Activated CD4-positive, alpha-beta memory T cell treated with anti-CD3 and anti-CD28 coated beads for 36 hours (primary cell): ENCODE measurements at regions not wholly inside any gene's neighbourhood (a gene's known extent, or its start where the extent isn't known, plus 50 kb on each side); places are given as distances from the start of the nearest gene placed in this dataset.
"Not testable (repeated sequence)": the region's sequence is repeated elsewhere in the genome, so short reads cannot be mapped to it uniquely, and the experiment has no call there.

Experiments
- CTCF ChIA-PET: fragments of 350-600 bp; sonication (Branson Sonifier 250); formaldehyde crosslinking; loops from one replicate; lab custom pipeline; 2021; ENCODE audit warnings: antibody characterized with exemption, inconsistent platforms; lab: Charles Lee
- POLR2A ChIA-PET: fragments of 350-600 bp; sonication (Branson Sonifier 250); formaldehyde crosslinking; loops from one replicate; lab custom pipeline; 2021; ENCODE audit warnings: antibody characterized with exemption; lab: Charles Lee
- DNase-seq: peaks from one replicate; pipeline ENCODE4 v3.0.0-alpha.2; 2020
- H3K27ac Mint-ChIP-seq: one replicate; pipeline ENCODE4 v1.8.0; 2021; ENCODE audit warnings: mixed read lengths
- H3K27me3 Mint-ChIP-seq: one replicate; pipeline ENCODE4 v1.8.0; 2021; ENCODE audit warnings: mixed read lengths
- H3K36me3 Mint-ChIP-seq: one replicate; pipeline ENCODE4 v1.8.0; 2021; ENCODE audit warnings: mixed read lengths
- H3K4me1 Mint-ChIP-seq: one replicate; pipeline ENCODE4 v1.8.0; 2021; ENCODE audit warnings: low read depth, mixed read lengths
- H3K4me3 Mint-ChIP-seq: one replicate; pipeline ENCODE4 v1.8.0; 2021; ENCODE audit warnings: mild to moderate bottlenecking, mixed read lengths
- H3K9me3 Mint-ChIP-seq: one replicate; pipeline ENCODE4 v1.8.0; 2021; ENCODE audit warnings: mixed read lengths
- intact Hi-C: fragments of 100-400 bp; cut with micrococcal nuclease; formaldehyde crosslinking; loops from one replicate; pipeline ENCODE4 v1.15.1; 2023

- H3K9me3 Mint-ChIP-seq, DNase-seq, H3K27ac Mint-ChIP-seq, intact Hi-C loops, POLR2A ChIA-PET, CTCF ChIA-PET, H3K4me3 Mint-ChIP-seq, H3K27me3 Mint-ChIP-seq, H3K4me1 Mint-ChIP-seq, H3K36me3 Mint-ChIP-seq: not testable (repeated sequence)
These were observed 168.4 kb upstream of the ZNF322 start for GRCh38 chr6:26827965-26828364.

GRCh38 chr6:26829480-26829879 is 169.9 kb upstream of the ZNF322 start:
- H3K36me3 Mint-ChIP-seq, CTCF ChIA-PET, intact Hi-C loops, H3K27ac Mint-ChIP-seq, H3K4me1 Mint-ChIP-seq, DNase-seq, H3K27me3 Mint-ChIP-seq, POLR2A ChIA-PET, H3K4me3 Mint-ChIP-seq, H3K9me3 Mint-ChIP-seq: not testable (repeated sequence)

- intact Hi-C loops, H3K9me3 Mint-ChIP-seq, DNase-seq, H3K4me3 Mint-ChIP-seq, H3K36me3 Mint-ChIP-seq, H3K27me3 Mint-ChIP-seq, POLR2A ChIA-PET, CTCF ChIA-PET, H3K4me1 Mint-ChIP-seq, H3K27ac Mint-ChIP-seq: not testable (repeated sequence)
These were observed 171.4 kb upstream of the ZNF322 start for GRCh38 chr6:26830992-26831391.

- H3K4me1 Mint-ChIP-seq, CTCF ChIA-PET, H3K27me3 Mint-ChIP-seq, H3K4me3 Mint-ChIP-seq, H3K27ac Mint-ChIP-seq, H3K36me3 Mint-ChIP-seq, intact Hi-C loops, POLR2A ChIA-PET, H3K9me3 Mint-ChIP-seq, DNase-seq: not testable (repeated sequence)
These were observed 176.2 kb upstream of the ZNF322 start for GRCh38 chr6:26835707-26836106.

GRCh38 chr6:26836657-26837056 is 177.1 kb upstream of the ZNF322 start:
- DNase-seq, CTCF ChIA-PET, H3K4me3 Mint-ChIP-seq, H3K27ac Mint-ChIP-seq, POLR2A ChIA-PET, H3K27me3 Mint-ChIP-seq, intact Hi-C loops, H3K4me1 Mint-ChIP-seq, H3K36me3 Mint-ChIP-seq, H3K9me3 Mint-ChIP-seq: not testable (repeated sequence)

- H3K4me1 Mint-ChIP-seq, H3K36me3 Mint-ChIP-seq, DNase-seq, H3K9me3 Mint-ChIP-seq, H3K27me3 Mint-ChIP-seq, H3K4me3 Mint-ChIP-seq, H3K27ac Mint-ChIP-seq, POLR2A ChIA-PET, intact Hi-C loops, CTCF ChIA-PET: not testable (repeated sequence)
These were observed 185.3 kb upstream of the ZNF322 start for GRCh38 chr6:26844823-26845222.

GRCh38 chr6:26857289-26857688 is 197.7 kb upstream of the ZNF322 start:
- H3K4me1 Mint-ChIP-seq, H3K9me3 Mint-ChIP-seq, POLR2A ChIA-PET, H3K4me3 Mint-ChIP-seq, CTCF ChIA-PET, intact Hi-C loops, H3K27ac Mint-ChIP-seq, H3K36me3 Mint-ChIP-seq, DNase-seq, H3K27me3 Mint-ChIP-seq: not testable (repeated sequence)

- H3K27me3 Mint-ChIP-seq, CTCF ChIA-PET, H3K27ac Mint-ChIP-seq, H3K4me3 Mint-ChIP-seq, POLR2A ChIA-PET, H3K4me1 Mint-ChIP-seq, H3K9me3 Mint-ChIP-seq, intact Hi-C loops, DNase-seq, H3K36me3 Mint-ChIP-seq: not testable (repeated sequence)
These were observed 199.7 kb upstream of the ZNF322 start for GRCh38 chr6:26859067-26859770.

- intact Hi-C loops, DNase-seq, CTCF ChIA-PET, H3K27me3 Mint-ChIP-seq, H3K9me3 Mint-ChIP-seq, H3K4me1 Mint-ChIP-seq, POLR2A ChIA-PET, H3K27ac Mint-ChIP-seq, H3K4me3 Mint-ChIP-seq, H3K36me3 Mint-ChIP-seq: not testable (repeated sequence)
These were observed 200.2 kb upstream of the ZNF322 start for GRCh38 chr6:26859771-26860163.

- POLR2A ChIA-PET, H3K4me1 Mint-ChIP-seq, DNase-seq, H3K36me3 Mint-ChIP-seq, H3K27ac Mint-ChIP-seq, CTCF ChIA-PET, H3K27me3 Mint-ChIP-seq, H3K4me3 Mint-ChIP-seq, intact Hi-C loops, H3K9me3 Mint-ChIP-seq: not testable (repeated sequence)
These were observed 202.4 kb upstream of the ZNF322 start for GRCh38 chr6:26861913-26862312.

- H3K27ac Mint-ChIP-seq, intact Hi-C loops, H3K4me3 Mint-ChIP-seq, DNase-seq, H3K9me3 Mint-ChIP-seq, CTCF ChIA-PET, H3K27me3 Mint-ChIP-seq, POLR2A ChIA-PET, H3K4me1 Mint-ChIP-seq, H3K36me3 Mint-ChIP-seq: not testable (repeated sequence)
These were observed 204.1 kb upstream of the ZNF322 start for GRCh38 chr6:26863641-26864040.

- H3K36me3 Mint-ChIP-seq, H3K4me1 Mint-ChIP-seq, H3K4me3 Mint-ChIP-seq, intact Hi-C loops, POLR2A ChIA-PET, CTCF ChIA-PET, H3K27ac Mint-ChIP-seq, DNase-seq, H3K27me3 Mint-ChIP-seq, H3K9me3 Mint-ChIP-seq: not testable (repeated sequence)
These were observed 239.2 kb upstream of the ZNF322 start for GRCh38 chr6:26898785-26899184.

- CTCF ChIA-PET, POLR2A ChIA-PET, intact Hi-C loops: not testable (repeated sequence)
These were observed 264.7 kb upstream of the ZNF322 start for GRCh38 chr6:26924206-26924605.

More at GRCh38 chr6:26924206-26924605, 264.7 kb upstream of the ZNF322 start:
- not testable (repeated sequence) for H3K9me3 Mint-ChIP-seq, H3K36me3 Mint-ChIP-seq, H3K4me1 Mint-ChIP-seq, H3K27ac Mint-ChIP-seq, DNase-seq, H3K27me3 Mint-ChIP-seq, H3K4me3 Mint-ChIP-seq
